Neutrophil (primary cell): ENCODE measurements at regions not wholly inside any gene's neighbourhood (a gene's known extent, or its start where the extent isn't known, plus 50 kb on each side); places are given as distances from the start of the nearest gene placed in this dataset.
"Not testable (repeated sequence)": the region's sequence is repeated elsewhere in the genome, so short reads cannot be mapped to it uniquely, and the experiment has no call there.

Experiments used
- H3K27ac ChIP-seq: fragments of 200-600 bp; sonication (generic); 2 replicates; pipeline ENCODE4 v1.5.1; 2016; ENCODE audit warnings: mild to moderate bottlenecking, moderate library complexity
- H3K27me3 ChIP-seq: fragments of 200-600 bp; sonication (generic); 2 replicates; pipeline ENCODE4 v1.6.0; 2016; ENCODE audit warnings: mild to moderate bottlenecking
- H3K36me3 ChIP-seq: fragments of 200-600 bp; sonication (generic); 2 replicates; pipeline ENCODE4 v1.5.1; 2017
- H3K4me1 ChIP-seq, 2 experiments: fragments of 200-600 bp in 1 of 2; sonication (generic) in 1 of 2; 1 replicate in 1 of 2; 2 replicates in 1 of 2; pipeline versions ENCODE4 v1.5.1 to v1.6.1; 2013 to 2016; ENCODE audit warnings: low read depth in 1 of 2, low read length in 1 of 2, mild to moderate bottlenecking in 1 of 2, moderate library complexity in 1 of 2; ENCODE audit not compliant: control insufficient read depth in 1 of 2, insufficient read depth in 1 of 2
- H3K4me3 ChIP-seq, 2 experiments: fragments of 200-600 bp in 1 of 2; sonication (generic) in 1 of 2; 1 replicate in 1 of 2; 2 replicates in 1 of 2; pipeline ENCODE4 v1.5.1; 2013 to 2016; ENCODE audit warnings: low read depth in 1 of 2, low read length in 1 of 2, mild to moderate bottlenecking in 1 of 2, moderate library complexity in 1 of 2
- H3K9me3 ChIP-seq: fragments of 200-600 bp; sonication (generic); 2 replicates; pipeline ENCODE4 v1.5.1; 2016
- CTCF ChIP-seq: fragments of 200-600 bp; sonication (generic); IDR thresholded peaks from 2 replicates; pipeline ENCODE4 v1.5.1; 2016; ENCODE audit warnings: antibody characterized with exemption

GRCh38 chr20:11992426-11992825 is 74.7 kb downstream of the BTBD3 start:
- Histone ChIP-seq H3K4me3 (no peak overlapping the region), H3K27me3 (no peaks in the 10 kb centered on the region), H3K36me3 (no peaks in the 10 kb centered on the region), H3K9me3 (no peaks in the 10 kb centered on the region), H3K4me1 (no peaks in the 10 kb centered on the region), H3K27ac (no peak overlapping the region)
- no peak for TF ChIP-seq CTCF

- Histone ChIP-seq H3K9me3 (no peaks in the 10 kb centered on the region), H3K4me3 (no peak overlapping the region), H3K4me1 (no peaks in the 10 kb centered on the region), H3K27ac (no peak overlapping the region), H3K36me3 (no peaks in the 10 kb centered on the region), H3K27me3 (no peaks in the 10 kb centered on the region)
- TF ChIP-seq CTCF, result no peak
These were observed 76.3 kb downstream of the BTBD3 start for GRCh38 chr20:11993886-11994461.

DNA sequence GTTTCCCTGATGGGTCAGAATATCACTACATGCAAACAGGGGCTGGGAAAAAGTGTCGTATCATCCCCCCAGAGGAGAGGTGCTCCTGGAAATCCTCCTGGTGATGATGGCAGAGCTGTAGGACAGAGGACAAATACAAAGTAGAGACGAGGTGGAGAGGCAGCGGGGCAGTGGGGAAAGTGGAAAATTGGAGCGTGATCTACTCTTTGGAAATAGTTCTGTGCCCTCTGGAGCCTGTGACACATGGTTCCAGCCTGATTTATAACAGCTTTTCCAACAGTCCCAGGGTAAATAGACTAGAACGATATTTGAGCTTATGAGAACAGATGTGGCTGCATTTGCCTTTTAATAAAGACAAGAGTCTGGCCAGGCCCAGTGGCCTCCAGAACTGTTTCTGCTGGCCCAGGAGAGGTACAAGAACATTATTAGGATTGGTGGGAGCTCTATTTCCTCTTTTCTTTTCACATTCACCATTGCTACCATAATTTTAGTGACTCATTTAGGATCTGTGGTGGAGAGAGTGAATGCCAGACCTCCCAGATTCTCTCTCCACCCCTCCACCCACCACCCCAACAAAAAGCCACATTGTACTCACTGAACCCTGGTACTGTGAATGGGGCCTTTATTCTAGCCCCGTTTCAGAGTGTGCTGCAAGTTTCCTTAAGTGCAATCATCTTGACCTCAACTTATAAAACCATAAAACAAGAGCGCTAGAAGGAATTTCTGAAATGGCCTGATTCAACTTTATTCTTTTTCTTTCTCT is 78.3 kb downstream of the BTBD3 start:
- TF ChIP-seq CTCF, result no peak

DNA sequence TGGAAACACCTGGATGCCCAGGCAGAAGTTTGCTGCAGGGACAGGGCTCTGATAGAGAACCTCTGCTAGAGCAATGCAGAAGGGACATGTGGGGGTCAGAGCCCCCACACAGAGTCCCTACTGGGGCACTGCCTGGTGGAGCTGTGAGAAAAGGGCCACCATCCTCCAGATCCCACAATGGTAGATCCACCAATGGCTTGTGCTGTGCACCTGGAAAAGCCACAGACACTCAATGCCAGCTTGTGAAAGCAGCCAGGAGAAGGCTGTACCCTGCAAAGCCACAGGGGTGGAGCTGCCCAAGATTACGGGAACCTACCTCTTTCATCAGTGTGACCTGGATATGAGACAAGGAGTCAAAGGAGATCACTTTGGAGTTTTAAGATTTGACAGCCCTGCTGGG is 87.1 kb downstream of the BTBD3 start:
- not testable (repeated sequence) for H3K4me3 ChIP-seq, H3K36me3 ChIP-seq, H3K27me3 ChIP-seq, H3K27ac ChIP-seq, H3K4me1 ChIP-seq, H3K9me3 ChIP-seq

More for the DNA sequence above, 78.3 kb downstream of the BTBD3 start:
- H3K4me1 ChIP-seq, result no peaks in the 10 kb centered on the region
- no peak overlapping the region for H3K4me3 ChIP-seq
- no peaks in the 10 kb centered on the region for H3K27me3 ChIP-seq
- no peaks in the 10 kb centered on the region for H3K9me3 ChIP-seq
- no peak overlapping the region for H3K27ac ChIP-seq
- H3K36me3 ChIP-seq, result no peaks in the 10 kb centered on the region

GRCh38 chr20:12012241-12013222 is 94.8 kb downstream of the BTBD3 start:
- Histone ChIP-seq H3K9me3 (no peaks in the 10 kb centered on the region), H3K36me3 (no peaks in the 10 kb centered on the region), H3K27ac (no peak overlapping the region), H3K4me1 (no peaks in the 10 kb centered on the region), H3K4me3 (no peak overlapping the region), H3K27me3 (no peaks in the 10 kb centered on the region)
- TF ChIP-seq CTCF, result peak; percentile 41
